Left renal pelvis (tissue), 4 donors: ENCODE measurements at regions not wholly inside any gene's neighbourhood (a gene's known extent, or its start where the extent isn't known, plus 50 kb on each side); places are given as distances from the start of the nearest gene placed in this dataset.
"Not testable (repeated sequence)": the region's sequence is repeated elsewhere in the genome, so short reads cannot be mapped to it uniquely, and the experiment has no call there.

Experiments used
- DNase-seq, 4 donors: peaks; one replicate each; pipeline ENCODE4 v3.0.0-alpha.2; 2013; ENCODE audit warnings: low read depth in 4 of 4, low spot score in 3 of 4

DNA sequence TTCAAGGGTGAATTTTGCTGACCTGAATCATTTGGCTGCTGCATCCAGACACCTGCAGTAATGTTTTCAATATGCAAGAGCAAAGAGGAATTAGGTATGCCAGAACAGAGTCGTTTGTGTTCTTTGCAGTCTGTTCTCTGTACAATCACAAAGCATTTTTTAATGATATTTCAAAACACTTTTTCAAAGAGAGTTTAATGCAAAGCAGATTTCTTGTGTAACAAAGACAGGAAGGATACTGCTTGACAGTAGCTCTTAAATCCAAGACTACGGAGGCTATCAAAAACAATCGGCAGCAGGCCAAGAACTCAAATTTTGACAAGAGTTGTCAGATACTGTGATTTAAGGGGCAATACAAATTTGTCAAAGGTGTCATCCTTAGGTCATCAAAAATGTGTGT, 341.9 kb downstream of the GADD45G start:
- DNase-seq, result no peak

DNA sequence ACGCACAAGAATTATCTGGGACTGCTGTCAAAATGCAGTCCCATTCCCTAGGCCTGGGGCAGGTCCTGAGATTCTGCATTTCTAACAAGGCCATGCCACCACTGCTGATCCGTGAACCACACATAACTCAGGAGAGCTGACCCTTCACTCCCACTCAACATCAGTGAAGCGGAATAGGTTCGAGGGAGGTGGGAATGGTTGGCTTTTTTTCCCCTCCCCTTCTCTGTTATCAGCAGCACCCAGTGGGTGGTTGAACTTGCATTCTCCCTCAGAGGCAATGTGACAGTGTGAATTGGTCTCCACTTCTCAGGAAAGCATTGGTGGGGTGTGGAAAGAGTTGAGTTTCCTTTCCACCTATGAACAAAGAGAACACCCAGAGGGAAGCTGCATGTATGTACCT, 344.3 kb downstream of the GADD45G start:
- no peak for DNase-seq

DNA sequence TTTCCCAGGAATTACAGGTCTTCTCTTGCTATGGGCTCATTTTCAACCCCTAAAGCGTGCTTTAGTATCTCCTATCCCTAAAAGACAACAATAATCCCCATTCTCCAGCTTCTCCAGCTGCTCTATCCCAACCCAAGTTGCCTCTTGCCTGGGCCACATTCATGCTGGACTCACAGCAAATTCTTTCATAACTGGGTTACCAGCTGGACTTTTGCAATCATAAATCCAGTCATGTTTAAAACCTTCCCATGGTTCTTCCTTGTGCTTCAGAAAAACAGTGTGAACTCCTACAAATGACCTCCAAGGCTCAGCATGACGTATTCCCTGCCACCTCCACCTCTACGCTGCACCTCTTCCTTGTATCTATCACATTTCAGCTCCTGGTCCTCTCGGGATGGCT, 346.9 kb downstream of the GADD45G start:
- no peak for DNase-seq

DNA sequence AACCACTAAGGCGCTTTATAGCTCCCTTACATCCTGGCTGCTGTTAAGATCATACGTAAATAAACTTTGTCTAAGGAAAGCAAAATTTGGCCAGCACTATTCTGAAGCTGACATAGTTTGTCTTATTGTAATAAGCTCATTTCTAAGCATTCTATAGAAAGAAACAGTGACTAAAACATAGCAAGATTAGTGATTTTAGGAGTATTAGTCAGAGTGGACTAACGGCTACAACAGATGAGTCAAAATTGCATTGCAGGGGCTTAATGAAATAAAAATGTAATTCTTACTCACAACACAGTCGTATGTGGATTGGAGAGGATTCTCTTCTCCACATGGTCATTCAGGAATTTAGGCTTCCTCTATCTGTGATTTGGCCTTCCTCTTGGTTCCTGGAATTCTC, 347.6 kb downstream of the GADD45G start:
- no peak for DNase-seq

DNA sequence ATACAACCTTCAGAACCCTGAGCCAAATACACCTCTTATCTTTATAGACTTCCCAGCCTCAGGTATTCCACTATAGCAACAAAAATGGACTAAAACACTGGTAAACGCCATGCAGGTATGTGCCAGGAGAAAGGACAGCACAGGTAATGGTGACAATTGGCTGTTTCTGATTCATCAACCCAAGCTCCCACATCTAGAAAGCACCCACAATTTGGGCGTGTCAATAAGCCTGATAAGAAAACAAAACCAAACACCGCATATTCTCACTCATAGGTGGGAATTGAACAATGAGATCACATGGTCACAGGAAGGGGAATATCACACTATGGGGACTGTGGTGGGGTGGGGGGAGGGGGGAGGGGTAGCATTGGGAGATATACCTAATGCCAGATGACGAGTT, 348.5 kb downstream of the GADD45G start:
- DNase-seq, result not testable (repeated sequence)

DNA sequence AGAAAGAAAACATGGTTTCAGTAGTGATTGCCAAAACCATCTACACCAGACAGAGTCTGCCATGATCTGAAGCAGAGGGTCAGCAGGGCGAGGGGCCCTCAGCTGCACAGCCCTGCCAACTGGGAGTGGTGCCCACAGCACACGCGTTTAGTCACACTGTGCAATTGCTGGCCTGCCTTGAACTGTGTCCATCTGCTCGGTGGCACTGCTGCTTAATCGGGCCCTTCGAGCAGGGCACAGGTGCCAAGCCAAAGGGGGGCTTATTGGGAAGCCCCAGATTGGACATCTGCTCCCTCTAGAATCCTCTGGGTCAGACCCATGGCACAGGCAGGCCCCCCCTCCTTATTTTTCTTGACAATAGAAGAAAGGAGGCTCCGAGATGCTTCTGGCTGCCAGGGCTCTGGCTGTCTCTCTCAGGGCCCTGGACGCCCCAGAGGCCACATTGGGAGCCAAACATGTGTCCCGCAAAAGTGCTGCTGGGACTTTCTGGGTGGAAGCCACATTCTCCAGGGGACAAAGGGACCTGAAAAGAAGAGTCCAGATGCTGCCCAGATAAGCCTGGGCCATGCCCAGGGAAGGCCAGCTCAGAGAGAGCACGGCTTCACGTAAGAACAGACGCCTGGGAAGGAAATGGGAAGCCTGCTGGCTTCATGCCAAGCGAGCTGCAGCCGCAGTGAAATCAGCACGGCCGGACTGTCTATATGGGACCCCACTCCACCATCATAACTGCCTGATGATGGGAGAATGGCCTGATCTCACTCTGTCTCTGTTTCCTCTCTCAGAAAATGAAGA, 349.2 kb downstream of the GADD45G start:
- no peak for DNase-seq

DNA sequence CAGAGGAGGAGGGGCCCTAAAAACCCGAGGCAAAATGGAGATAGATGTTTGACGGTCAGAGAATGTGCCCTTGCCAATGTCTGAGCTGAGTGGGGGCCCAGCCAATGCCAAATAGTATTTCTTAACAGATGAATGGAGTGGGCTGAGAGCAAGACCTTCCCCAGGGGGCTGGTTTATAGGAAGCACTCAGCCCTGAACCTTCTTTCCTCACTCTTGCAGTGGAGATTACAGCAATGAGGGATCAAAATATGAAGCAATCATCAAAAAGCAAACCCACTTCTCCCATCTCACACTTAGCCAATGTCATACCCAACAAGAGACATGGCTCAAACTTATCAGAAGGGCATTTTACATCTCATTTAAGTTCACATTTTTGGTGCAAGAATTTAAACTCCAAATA, 350.3 kb downstream of the GADD45G start:
- no peak for DNase-seq

DNA sequence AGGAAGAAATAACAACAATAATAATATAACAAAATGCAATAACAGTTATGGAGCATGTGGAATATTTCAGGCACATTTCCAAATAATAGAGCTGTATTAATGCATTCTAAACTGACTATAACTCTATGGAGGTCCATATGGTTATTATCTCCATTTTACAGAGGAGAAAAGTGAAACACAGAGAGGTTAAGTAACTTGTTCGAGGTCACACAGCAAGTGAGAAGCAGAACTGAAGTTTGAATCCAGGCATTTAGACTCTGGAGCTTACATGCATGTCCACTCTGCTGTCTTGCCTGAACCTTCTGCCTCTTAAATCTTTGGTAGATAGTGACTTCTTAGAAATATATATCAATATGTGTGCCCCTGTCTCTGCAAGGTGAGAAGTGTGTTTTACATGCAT, 350.8 kb downstream of the GADD45G start:
- DNase-seq, result no peak

DNA sequence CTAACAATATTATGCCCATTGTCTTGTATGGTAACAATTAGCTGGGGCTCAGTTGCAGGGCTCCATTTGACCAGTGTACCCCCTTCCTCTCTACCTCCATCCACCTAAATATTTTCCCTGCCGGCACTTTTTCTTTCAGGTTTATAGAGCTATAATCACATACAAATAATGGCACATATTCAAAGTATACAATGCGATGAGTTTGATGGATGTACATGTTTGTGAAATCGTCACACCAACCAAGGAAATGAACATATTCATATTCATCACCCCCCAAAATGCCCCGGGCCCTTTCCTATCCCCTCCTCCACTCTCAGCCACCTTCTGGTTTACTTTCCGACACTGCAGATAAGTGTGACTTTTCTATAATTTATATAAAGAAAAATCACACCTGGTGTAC, 351.5 kb downstream of the GADD45G start:
- DNase-seq, result no peak

DNA sequence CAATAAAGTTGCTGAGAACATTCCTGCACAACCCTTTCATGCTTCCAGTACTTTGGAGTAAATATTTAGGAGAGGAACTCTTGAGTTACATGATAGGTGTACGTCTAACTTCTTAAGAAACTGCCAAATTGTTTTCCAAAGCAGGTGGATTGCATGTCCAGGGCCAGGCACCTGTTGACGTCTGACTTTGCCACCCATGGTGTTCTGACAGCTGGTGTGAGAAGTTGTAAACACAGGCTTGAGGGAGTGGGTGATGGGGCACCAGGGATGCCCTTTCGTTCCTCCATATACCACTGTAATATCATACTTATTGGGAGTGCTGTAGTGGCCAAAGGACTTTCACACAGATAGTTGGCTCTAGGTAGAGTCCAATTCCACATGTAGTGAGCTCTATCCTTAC, 352.1 kb downstream of the GADD45G start:
- no peak for DNase-seq

DNA sequence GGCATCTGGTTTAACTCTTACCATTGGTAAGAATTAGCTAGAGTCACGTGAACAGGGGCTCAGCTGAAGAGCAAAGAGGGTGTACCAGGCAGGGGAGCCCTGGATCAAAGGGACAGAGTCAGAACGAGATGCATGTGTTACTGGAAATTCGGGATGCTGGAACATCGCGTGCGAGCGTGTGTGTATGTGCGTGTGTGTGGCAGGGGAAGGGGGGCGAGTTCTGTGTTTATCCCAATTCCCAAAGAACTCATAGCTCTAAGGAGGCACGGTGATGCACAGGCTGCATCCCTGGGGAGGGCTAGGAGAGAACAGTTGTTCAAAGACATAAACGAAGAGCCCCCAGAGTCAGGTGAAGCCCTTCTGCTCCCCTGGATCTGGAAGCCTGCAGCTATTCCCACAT, 353.3 kb downstream of the GADD45G start:
- DNase-seq, result no peak

DNA sequence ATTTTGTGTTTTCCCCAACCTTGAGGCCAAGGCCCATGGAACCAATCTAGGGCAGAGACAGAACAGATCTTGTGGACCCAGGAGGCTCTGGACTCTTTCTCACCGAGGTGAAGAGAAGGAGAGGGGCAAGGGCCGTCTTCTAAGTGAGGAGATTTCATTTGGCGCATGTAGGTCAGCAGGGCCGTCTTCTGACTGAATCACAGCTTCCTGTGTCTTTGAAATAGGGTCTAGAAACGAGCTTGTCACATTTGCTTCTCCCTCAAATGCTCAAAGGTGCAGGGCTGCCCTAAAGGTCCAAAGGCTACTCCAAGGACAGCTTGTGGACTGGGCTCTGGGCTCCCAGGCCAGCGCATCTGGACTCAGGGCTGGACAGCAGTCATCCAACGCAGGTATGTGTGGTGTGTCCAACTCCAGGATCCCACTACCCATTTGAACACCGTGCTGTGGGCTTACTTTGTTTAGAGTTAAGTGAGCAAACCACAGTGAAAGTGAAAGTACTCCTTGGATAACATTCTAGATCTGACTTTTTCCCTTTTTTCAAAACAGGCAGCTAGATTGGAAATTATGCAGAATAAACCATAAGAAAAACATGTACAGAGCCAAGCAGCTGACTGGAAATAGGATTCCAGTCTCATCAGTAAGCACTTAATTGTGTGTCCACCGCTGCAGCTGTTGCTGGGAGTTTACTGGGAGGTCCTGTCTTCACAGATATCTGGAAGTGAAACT, 357.0 kb downstream of the GADD45G start:
- DNase-seq, result no peak

DNA sequence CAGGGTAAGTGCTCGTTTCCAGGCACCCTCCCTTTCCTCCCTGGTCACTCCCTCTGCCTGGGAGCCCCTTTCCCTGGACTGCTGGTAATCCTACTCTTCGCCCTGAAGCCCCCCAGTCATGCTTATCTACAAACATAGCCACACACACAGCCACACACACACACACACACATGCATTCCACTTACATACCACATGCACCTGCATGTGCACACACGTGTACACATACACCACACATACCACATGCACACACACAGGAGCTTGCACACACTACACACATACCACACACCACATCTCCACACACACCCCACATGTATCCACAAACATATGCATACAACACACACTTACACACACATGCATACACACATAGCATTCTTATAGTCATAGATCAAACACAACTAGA, 358.5 kb downstream of the GADD45G start:
- DNase-seq, result no peak

DNA sequence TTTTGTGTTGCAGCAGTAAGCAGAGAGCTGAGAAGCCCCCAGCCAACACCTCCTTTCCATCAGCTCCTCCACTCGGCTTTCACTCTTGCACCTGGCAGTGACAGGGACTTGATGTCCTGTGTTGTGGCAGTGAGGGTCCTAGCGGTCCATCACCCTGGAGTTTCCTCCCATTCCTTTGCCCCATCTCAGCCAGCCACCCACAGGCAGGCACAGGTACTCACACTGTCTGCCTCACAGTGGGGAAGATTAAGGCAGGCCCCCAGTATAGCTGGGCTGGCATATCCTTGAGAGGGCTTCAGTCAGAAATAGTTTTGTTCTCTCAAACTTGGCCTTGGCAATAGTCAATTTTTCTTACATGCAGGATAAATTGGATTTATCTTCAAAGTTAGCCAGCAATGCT, 362.7 kb downstream of the GADD45G start:
- DNase-seq, result no peak

DNA sequence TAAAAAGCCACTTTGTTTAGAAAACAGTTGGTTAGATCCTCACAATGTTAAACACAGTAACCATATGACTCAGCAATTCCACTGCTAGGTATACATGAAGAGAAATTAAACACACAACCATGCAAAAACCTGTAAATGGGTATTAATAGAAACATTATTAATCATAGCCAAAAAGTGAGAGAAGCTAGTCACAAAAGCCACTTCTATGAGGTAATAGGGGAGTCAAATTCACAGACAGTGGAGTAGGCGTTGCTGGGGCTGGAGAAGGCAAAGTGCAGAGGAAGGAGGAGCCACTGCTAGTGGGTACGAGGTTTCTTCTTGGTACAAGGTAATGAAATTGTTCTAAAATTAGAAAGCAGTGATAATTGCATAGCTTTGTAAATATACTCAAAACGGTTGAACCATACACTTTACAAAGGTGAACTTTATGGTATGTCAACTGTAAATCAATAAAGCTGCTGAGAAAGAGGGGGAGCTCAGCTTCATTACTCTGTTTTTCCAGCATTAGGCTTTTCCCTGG, 364.4 kb downstream of the GADD45G start:
- DNase-seq, result no peak

DNA sequence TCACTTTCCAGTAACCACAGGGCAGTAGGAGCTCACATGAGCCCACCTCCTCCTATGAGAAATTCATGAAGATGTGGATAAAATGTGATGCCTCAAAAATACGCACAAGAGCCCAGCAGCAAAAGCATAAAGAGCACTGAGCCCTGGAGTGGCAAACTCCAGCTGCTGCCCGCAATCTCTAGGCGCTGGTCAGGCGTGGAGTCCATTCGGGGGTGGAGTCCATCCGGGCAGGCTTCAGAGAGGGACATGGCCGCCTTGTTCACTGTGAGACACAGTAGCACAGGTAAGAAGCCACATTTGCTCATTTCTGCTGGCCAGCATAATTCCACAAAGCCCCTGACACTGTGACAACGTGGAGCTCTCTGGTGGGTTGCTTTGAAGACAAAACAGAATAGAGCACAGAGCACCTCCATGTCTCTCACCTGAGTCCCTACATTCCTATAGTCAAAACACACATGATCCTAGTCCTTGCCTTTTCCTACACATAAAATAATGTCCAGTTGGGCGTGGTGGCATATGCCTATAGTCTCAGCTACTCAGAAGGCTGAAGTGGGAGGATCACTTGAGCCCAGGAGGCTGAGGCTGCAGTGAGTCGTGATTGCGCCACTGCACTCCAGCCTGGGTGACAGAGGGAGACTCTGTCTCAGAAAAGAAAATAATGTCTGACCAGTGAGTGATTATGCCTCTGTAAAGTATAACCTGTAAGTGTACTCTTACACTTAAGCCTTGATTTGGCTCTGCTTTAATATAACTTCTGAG, 365.2 kb downstream of the GADD45G start:
- DNase-seq, result no peak

DNA sequence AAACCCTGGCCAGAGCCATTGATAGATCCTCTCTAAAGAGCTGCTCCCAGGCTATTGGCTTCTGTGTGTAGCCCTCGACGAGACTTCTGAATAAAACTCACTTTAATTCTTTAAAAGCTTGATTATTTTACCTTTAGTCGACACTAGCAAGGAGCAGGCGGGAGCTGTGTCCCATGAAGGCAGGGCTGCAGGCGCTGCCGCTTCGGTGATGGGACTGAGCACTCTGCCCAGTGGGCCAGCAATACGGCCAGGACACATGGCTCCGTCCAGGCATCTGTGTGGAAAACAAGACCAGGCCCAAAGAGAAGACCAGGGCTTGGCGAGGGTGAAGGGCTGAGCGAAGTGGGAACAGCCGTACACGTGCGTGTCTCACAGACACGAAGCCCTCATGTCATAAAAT, 365.9 kb downstream of the GADD45G start:
- no peak for DNase-seq

DNA sequence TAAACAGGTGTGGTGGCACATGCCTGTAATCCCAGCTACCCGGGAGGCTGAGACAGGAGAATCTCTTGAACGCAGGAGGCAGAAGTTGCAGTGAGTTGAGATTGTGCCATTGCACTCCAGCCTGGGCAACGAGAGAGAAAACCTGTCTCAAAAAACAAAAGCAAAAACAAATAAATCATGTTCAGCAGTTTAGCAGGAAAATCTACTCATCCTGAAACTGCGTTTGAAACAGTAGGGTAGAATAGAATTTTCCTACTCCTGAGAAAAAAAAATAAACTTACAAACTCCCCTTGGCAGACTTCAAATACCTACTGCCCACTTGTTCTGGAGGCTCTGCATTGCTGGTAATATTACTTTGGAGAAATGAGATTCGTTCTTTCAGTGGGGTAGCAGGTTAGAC, 367.7 kb downstream of the GADD45G start:
- no peak for DNase-seq

DNA sequence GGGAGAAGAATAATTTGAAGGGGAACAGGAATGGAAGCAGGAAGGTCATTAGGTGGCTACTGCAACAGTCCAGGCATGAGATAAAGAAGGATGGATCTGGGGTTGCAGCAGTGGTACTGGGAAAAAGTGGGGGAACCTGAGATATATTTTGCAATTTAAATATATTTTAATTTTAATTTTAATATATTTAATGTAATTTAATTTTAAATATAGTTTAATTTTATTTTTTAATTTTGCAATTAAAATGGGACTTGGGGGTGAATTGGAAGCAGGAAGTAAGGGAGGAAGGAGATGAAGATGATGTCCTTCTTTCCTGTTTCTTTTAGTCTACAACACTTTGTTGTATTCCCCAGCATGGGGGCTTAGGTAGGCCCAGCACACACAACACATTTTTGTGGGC, 369.8 kb downstream of the GADD45G start:
- DNase-seq, result no peak

DNA sequence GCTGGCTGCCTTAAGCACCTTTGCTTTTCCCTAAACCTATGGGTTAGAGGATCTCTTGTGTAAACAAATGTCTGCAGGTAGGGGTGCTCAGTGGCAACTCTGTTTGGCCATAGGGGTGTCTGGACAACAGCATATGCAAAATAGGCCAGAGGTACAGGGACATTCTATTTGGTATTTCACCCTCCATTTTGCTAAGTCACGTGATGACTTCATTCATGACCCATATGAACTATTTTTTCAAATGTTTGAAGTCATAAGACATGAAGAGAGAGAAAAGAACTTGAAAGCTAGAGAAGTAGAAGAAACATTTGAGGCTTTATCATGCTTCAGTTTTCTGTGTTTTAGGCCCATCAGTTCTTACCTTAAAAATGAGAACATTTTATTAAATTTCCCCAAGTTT, 370.2 kb downstream of the GADD45G start:
- DNase-seq, result no peak

DNA sequence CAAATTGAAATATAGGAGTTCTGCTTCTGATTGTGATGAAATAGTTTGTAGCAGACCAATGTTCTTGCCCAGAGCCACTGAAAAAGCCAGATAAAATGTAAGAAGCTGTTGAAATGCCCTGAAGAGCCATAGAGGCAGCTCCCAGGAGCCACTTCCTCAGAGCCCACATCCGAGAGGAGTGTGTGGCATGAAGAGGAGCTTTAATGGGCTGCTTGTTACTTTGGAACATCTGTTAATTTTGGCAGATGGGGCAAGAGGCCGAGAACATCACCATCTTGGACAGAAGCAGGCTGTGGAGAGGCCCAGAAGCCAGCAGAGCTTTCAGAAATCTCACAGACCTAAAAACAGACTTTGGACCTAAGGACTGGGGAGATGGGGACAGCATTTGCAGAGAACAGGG, 370.8 kb downstream of the GADD45G start:
- no peak for DNase-seq
